HCT116 (cell line): ENCODE measurements at regions not wholly inside any gene's neighbourhood (a gene's known extent, or its start where the extent isn't known, plus 50 kb on each side); places are given as distances from the start of the nearest gene placed in this dataset.

ENCODE experiments used
- ATF3 ChIP-seq: IDR thresholded peaks from 2 replicates; pipeline ENCODE4 v1.6.1; 2012
- CBX3 ChIP-seq: IDR thresholded peaks from 2 replicates; pipeline ENCODE4 v1.6.1; 2012; ENCODE audit warnings: low read depth
- CTCF ChIP-seq, 3 experiments: fragments of 200-600 bp in 1 of 3; sonication (generic) in 1 of 3; IDR thresholded peaks in 2 of 3; conservative IDR thresholded peaks in 1 of 3; 2 replicates each; pipeline ENCODE4 v1.5.1; 2012 to 2017; ENCODE audit warnings: low read depth in 2 of 3, low read length in 2 of 3, antibody characterized with exemption in 1 of 3, borderline replicate concordance in 1 of 3, control low read depth in 1 of 3, mild to moderate bottlenecking in 1 of 3, mixed read lengths in 1 of 3, mixed run types in 1 of 3, moderate library complexity in 1 of 3; ENCODE audit not compliant: insufficient read depth in 1 of 3
- EZH2 ChIP-seq: fragments of 200-600 bp; sonication (generic); IDR thresholded peaks from 2 replicates; pipeline ENCODE4 v1.6.1; 2017; ENCODE audit warnings: antibody characterized with exemption, mixed run types
- JUND ChIP-seq: IDR thresholded peaks from 2 replicates; pipeline ENCODE4 v1.6.1; 2012
- MAX ChIP-seq: IDR thresholded peaks from 2 replicates; pipeline ENCODE4 v1.6.1; 2012
- POLR2A ChIP-seq: IDR thresholded peaks from 2 replicates; pipeline ENCODE4 v1.7.0; 2011; ENCODE audit warnings: borderline replicate concordance; ENCODE audit not compliant: insufficient read depth, insufficient read length; ENCODE audit errors: extremely low read depth
- POLR2AphosphoS5 ChIP-seq: IDR thresholded peaks from 2 replicates; pipeline ENCODE4 v1.6.1; 2011; ENCODE audit warnings: mild to moderate bottlenecking, low read depth, low read length, moderate library complexity
- SP1 ChIP-seq: IDR thresholded peaks from 2 replicates; pipeline ENCODE4 v1.6.1; 2012; ENCODE audit warnings: low read depth
- ZBTB33 ChIP-seq: IDR thresholded peaks from 2 replicates; pipeline ENCODE4 v1.6.1; 2011; ENCODE audit warnings: mild to moderate bottlenecking, low read length, moderate library complexity; ENCODE audit not compliant: insufficient replicate concordance; ENCODE audit errors: extremely low read depth
- ZFX ChIP-seq: fragments of 450-650 bp; IDR thresholded peaks from 2 replicates; pipeline ENCODE4 v1.6.1; 2017

GRCh38 chr3:177382944-177383343, 185.7 kb upstream of the TBL1XR1 start:
- TF ChIP-seq CTCF (IDR thresholded peaks at IDR 0.05 in 2 of 3, conservative IDR thresholded peaks at IDR 0.05 in 1 of 3; ENCODE audit: borderline replicate concordance in 1 of 3, insufficient read depth in 1 of 3, low read depth in 2 of 3, low read length in 2 of 3) = no peak
- TF ChIP-seq ATF3 = no peak
- TF ChIP-seq EZH2 = no peak
- no peak for TF ChIP-seq JUND
- TF ChIP-seq POLR2A = no peak
- TF ChIP-seq ZBTB33 = no peak
- TF ChIP-seq POLR2AphosphoS5 = no peak
- no peak for TF ChIP-seq ZFX
- no peak for TF ChIP-seq SP1
- TF ChIP-seq CBX3 = no peak
- no peak for TF ChIP-seq MAX
